Trophoblast cell (in vitro differentiated cells and primary cell): ENCODE measurements at regions not wholly inside any gene's neighbourhood (a gene's known extent, or its start where the extent isn't known, plus 50 kb on each side); places are given as distances from the start of the nearest gene placed in this dataset.

Experiments
- DNase-seq, 2 donors: peaks; one replicate each; pipeline ENCODE4 v3.0.0-alpha.2; 2016
- H2AFZ ChIP-seq: 2 replicates; pipeline ENCODE4 v1.6.1; 2013; ENCODE audit warnings: low read length, moderate library complexity, mild to moderate bottlenecking; ENCODE audit not compliant: insufficient read depth, poor library complexity
- H2AK5ac ChIP-seq: 2 replicates; pipeline ENCODE4 v1.6.1; 2013; ENCODE audit warnings: mild to moderate bottlenecking, low read length
- H2BK120ac ChIP-seq: 2 replicates; pipeline ENCODE4 v1.6.1; 2013; ENCODE audit warnings: low read length, mild to moderate bottlenecking, moderate library complexity; ENCODE audit not compliant: insufficient read depth, poor library complexity
- H2BK12ac ChIP-seq: 2 replicates; pipeline ENCODE4 v1.6.1; 2013; ENCODE audit warnings: mild to moderate bottlenecking, low read length, moderate library complexity
- H2BK5ac ChIP-seq: 2 replicates; pipeline ENCODE4 v1.6.1; 2013; ENCODE audit warnings: low read length, low read depth, moderate library complexity, mild to moderate bottlenecking; ENCODE audit not compliant: poor library complexity
- H3K14ac ChIP-seq: 2 replicates; pipeline ENCODE4 v1.6.1; 2013; ENCODE audit warnings: mild to moderate bottlenecking, low read length
- H3K18ac ChIP-seq: 2 replicates; pipeline ENCODE4 v1.6.1; 2013; ENCODE audit warnings: mild to moderate bottlenecking, low read length
- H3K23ac ChIP-seq: 2 replicates; pipeline ENCODE4 v1.6.1; 2013; ENCODE audit warnings: low read length
- H3K27ac ChIP-seq: 2 replicates; pipeline ENCODE4 v1.5.1; 2013; ENCODE audit warnings: low read depth, mild to moderate bottlenecking, inconsistent platforms, low read length, moderate library complexity
- H3K27me3 ChIP-seq: 2 replicates; pipeline ENCODE4 v1.6.1; 2013; ENCODE audit warnings: inconsistent platforms, mild to moderate bottlenecking, low read length, moderate library complexity; ENCODE audit not compliant: insufficient read depth
- H3K36me3 ChIP-seq, 2 experiments: 1 replicate in 1 of 2; 2 replicates in 1 of 2; pipeline ENCODE4 v1.6.1; 2013; ENCODE audit warnings: low read length in 2 of 2, mild to moderate bottlenecking in 2 of 2, moderate library complexity in 1 of 2; ENCODE audit not compliant: insufficient read depth in 2 of 2, control insufficient read depth in 1 of 2
- H3K4ac ChIP-seq: 2 replicates; pipeline ENCODE4 v1.6.1; 2013; ENCODE audit warnings: low read depth, mild to moderate bottlenecking, low read length, moderate library complexity
- H3K4me1 ChIP-seq, 2 experiments: 1 replicate in 1 of 2; 2 replicates in 1 of 2; pipeline ENCODE4 v1.6.1; 2013; ENCODE audit warnings: low read length in 2 of 2, mild to moderate bottlenecking in 2 of 2, moderate library complexity in 1 of 2; ENCODE audit not compliant: insufficient read depth in 2 of 2, control insufficient read depth in 1 of 2
- H3K4me2 ChIP-seq: 2 replicates; pipeline ENCODE4 v1.6.1; 2013; ENCODE audit warnings: inconsistent platforms, mild to moderate bottlenecking, low read length, moderate library complexity
- H3K4me3 ChIP-seq: 2 replicates; pipeline ENCODE4 v1.5.1; 2013; ENCODE audit warnings: mild to moderate bottlenecking, low read depth, low read length, inconsistent platforms
- H3K79me1 ChIP-seq: one replicate; pipeline ENCODE4 v1.6.1; 2013; ENCODE audit warnings: low read length
- H3K79me2 ChIP-seq: 2 replicates; pipeline ENCODE4 v1.6.1; 2013; ENCODE audit warnings: low read length, mild to moderate bottlenecking; ENCODE audit not compliant: control insufficient read depth, insufficient read depth, poor library complexity
- H3K9ac ChIP-seq: 2 replicates; pipeline ENCODE4 v1.6.1; 2013; ENCODE audit warnings: mild to moderate bottlenecking, low read length
- H3K9me3 ChIP-seq: 2 replicates; pipeline ENCODE4 v1.6.1; 2013; ENCODE audit warnings: low read depth, mild to moderate bottlenecking, control low read depth, inconsistent platforms, low read length; ENCODE audit not compliant: insufficient read depth
- H4K12ac ChIP-seq: 2 replicates; pipeline ENCODE4 v1.6.1; 2013; ENCODE audit warnings: low read depth, mild to moderate bottlenecking, low read length, moderate library complexity
- H4K8ac ChIP-seq: 2 replicates; pipeline ENCODE4 v1.6.1; 2013; ENCODE audit warnings: low read depth, mild to moderate bottlenecking, low read length, moderate library complexity
- H4K91ac ChIP-seq: one replicate; pipeline ENCODE4 v1.6.1; 2013; ENCODE audit warnings: low read depth, mild to moderate bottlenecking, low read length, moderate library complexity
- WGBS: extraction: QIAGEN DNeasy Blood & Tissue Kit; methylation state at CpG from one replicate; pipeline ENCODE4 v1.1.7; 2013; ENCODE audit warnings: missing lambda C conversion rate; ENCODE audit not compliant: insufficient read length, insufficient coverage; ENCODE audit errors: extremely low coverage; 5-methylcytosine and 5-hydroxymethylcytosine counted together

- H2BK12ac ChIP-seq: no peak overlapping the region
- H4K12ac ChIP-seq: no peak overlapping the region
- H3K27ac ChIP-seq: no peak overlapping the region
- no peak for DNase-seq
- H4K8ac ChIP-seq: no peak overlapping the region
- H3K9me3 ChIP-seq: no peaks in the 10 kb centered on the region
- H3K18ac ChIP-seq: no peak overlapping the region
- H2AFZ ChIP-seq: no peak overlapping the region
- H3K4ac ChIP-seq: no peak overlapping the region
- no peaks in the 10 kb centered on the region for H3K27me3 ChIP-seq
- H4K91ac ChIP-seq: no peak overlapping the region
- H2AK5ac ChIP-seq: no peak overlapping the region
- H3K14ac ChIP-seq: no peak overlapping the region
- WGBS: no CpG with 5 or more reads among the region's 3 CpGs
- H3K79me1 ChIP-seq: no peaks in the 10 kb centered on the region
- no peak overlapping the region for H2BK5ac ChIP-seq
- no peak overlapping the region for H3K4me2 ChIP-seq
- H3K4me1 ChIP-seq: peaks cover 0 to 2% of the 10 kb centered on the region in 2 experiments
- no peaks in the 10 kb centered on the region for H3K36me3 ChIP-seq
- H3K79me2 ChIP-seq: no peaks in the 10 kb centered on the region
- H3K4me3 ChIP-seq: no peak overlapping the region
- H2BK120ac ChIP-seq: no peak overlapping the region
- H3K9ac ChIP-seq: no peak overlapping the region
- no peak overlapping the region for H3K23ac ChIP-seq
Observed at GRCh38 chr4:123589301-123589700, 192.7 kb downstream of the SPRY1 start.

GRCh38 chr4:123591875-123592274 is 195.3 kb downstream of the SPRY1 start:
- H3K36me3 ChIP-seq: no peaks in the 10 kb centered on the region
- no peak overlapping the region for H4K8ac ChIP-seq
- no peak overlapping the region for H3K18ac ChIP-seq
- WGBS: no CpG with 5 or more reads among the region's 2 CpGs
- no peak overlapping the region for H4K91ac ChIP-seq
- DNase-seq: no peak
- H3K9me3 ChIP-seq: no peaks in the 10 kb centered on the region
- H2BK5ac ChIP-seq: no peak overlapping the region
- no peak overlapping the region for H3K9ac ChIP-seq
- H2AK5ac ChIP-seq: no peak overlapping the region
- no peak overlapping the region for H3K4me3 ChIP-seq
- no peak overlapping the region for H2AFZ ChIP-seq
- no peak overlapping the region for H2BK12ac ChIP-seq
- H3K79me2 ChIP-seq: no peaks in the 10 kb centered on the region
- no peak overlapping the region for H3K27ac ChIP-seq
- H3K14ac ChIP-seq: no peak overlapping the region
- H2BK120ac ChIP-seq: no peak overlapping the region
- no peak overlapping the region for H3K23ac ChIP-seq
- no peak overlapping the region for H3K4me2 ChIP-seq
- H3K27me3 ChIP-seq: no peaks in the 10 kb centered on the region
- H3K4ac ChIP-seq: no peak overlapping the region
- no peaks in the 10 kb centered on the region for H3K79me1 ChIP-seq
- H3K4me1 ChIP-seq: peaks cover 2 to 4% of the 10 kb centered on the region in 2 experiments
- no peak overlapping the region for H4K12ac ChIP-seq

- Histone ChIP-seq H2AK5ac (no peak overlapping the region), H3K4me2 (no peak overlapping the region), H3K23ac (no peak overlapping the region), H3K4ac (no peak overlapping the region), H2BK120ac (no peak overlapping the region), H2AFZ (no peak overlapping the region), H2BK5ac (no peak overlapping the region), H4K8ac (no peak overlapping the region), H3K79me2 (no peaks in the 10 kb centered on the region), H3K4me3 (no peak overlapping the region), H3K9me3 (no peaks in the 10 kb centered on the region), H3K36me3 (no peaks in the 10 kb centered on the region), H3K27ac (no peak overlapping the region), H3K4me1 (peaks cover 3 to 7% of the 10 kb centered on the region in 2 experiments), H2BK12ac (no peak overlapping the region), H3K27me3 (no peaks in the 10 kb centered on the region), H3K79me1 (peaks cover 1% of the 10 kb centered on the region), H3K18ac (no peak overlapping the region), H4K91ac (no peak overlapping the region), H3K14ac (no peak overlapping the region), H4K12ac (no peak overlapping the region), H3K9ac (no peak overlapping the region)
- WGBS: no CpG with 5 or more reads among the region's 3 CpGs
- DNase-seq: no peak
Observed at GRCh38 chr4:123593655-123594054, 197.1 kb downstream of the SPRY1 start.

- Histone ChIP-seq H3K9me3 (no peaks in the 10 kb centered on the region), H3K18ac (no peak overlapping the region), H3K27me3 (no peaks in the 10 kb centered on the region), H2AK5ac (peak overlapping the region; percentile 69), H3K4me2 (no peak overlapping the region), H3K23ac (no peak overlapping the region), H2BK12ac (peak overlapping the region; percentile 76), H4K91ac (peak overlapping the region; percentile 18), H3K36me3 (no peaks in the 10 kb centered on the region), H3K79me1 (peaks cover 1% of the 10 kb centered on the region), H3K4ac (no peak overlapping the region), H2BK120ac (peak overlapping the region; percentile 66), H2AFZ (no peak overlapping the region), H3K79me2 (no peaks in the 10 kb centered on the region), H3K14ac (no peak overlapping the region), H3K4me3 (no peak overlapping the region), H2BK5ac (no peak overlapping the region), H3K9ac (no peak overlapping the region), H3K27ac (no peak overlapping the region), H4K8ac (peak overlapping the region; percentile 28), H3K4me1 (peaks cover 5 to 7% of the 10 kb centered on the region in 2 experiments), H4K12ac (no peak overlapping the region)
- WGBS: no CpG with 5 or more reads among the region's 3 CpGs
- DNase-seq: no peak
Observed at GRCh38 chr4:123596805-123597204, 200.2 kb downstream of the SPRY1 start.
